Neural cell (in vitro differentiated cells): ENCODE measurements at regions not wholly inside any gene's neighbourhood (a gene's known extent, or its start where the extent isn't known, plus 50 kb on each side); places are given as distances from the start of the nearest gene placed in this dataset.

Experiments
- H2AFZ ChIP-seq: fragments of 200-600, 300-800 bp; sonication (generic), shearing (Covaris generic); 2 replicates; pipeline ENCODE4 v1.6.0; 2014; ENCODE audit warnings: low read depth, mild to moderate bottlenecking, antibody characterized with exemption, low read length, moderate library complexity
- H3F3A ChIP-seq: fragments of 200-600 bp; shearing (Covaris generic); 2 replicates; pipeline ENCODE4 v1.6.1; 2016; ENCODE audit warnings: mild to moderate bottlenecking, moderate library complexity, mixed read lengths, antibody characterized with exemption, low read length; ENCODE audit not compliant: insufficient read depth, poor library complexity, severe bottlenecking
- H3K27ac ChIP-seq: fragments of 200-600, 300-800 bp; sonication (generic), shearing (Covaris generic); 2 replicates; pipeline ENCODE4 v1.5.1; 2014; ENCODE audit warnings: mild to moderate bottlenecking, low read length, moderate library complexity
- H3K27me3 ChIP-seq: fragments of 300-800, 200-600 bp; sonication (generic), shearing (Covaris generic); 2 replicates; pipeline ENCODE4 v1.6.0; 2014; ENCODE audit warnings: mild to moderate bottlenecking, low read depth, low read length, moderate library complexity; ENCODE audit not compliant: insufficient read depth
- H3K36me3 ChIP-seq: fragments of 300-800, 200-600 bp; sonication (generic), shearing (Covaris generic); 2 replicates; pipeline ENCODE4 v1.5.1; 2014; ENCODE audit warnings: mild to moderate bottlenecking, antibody characterized with exemption, low read length, moderate library complexity; ENCODE audit not compliant: insufficient read depth
- H3K4me2 ChIP-seq: fragments of 300-800, 200-600 bp; sonication (generic), shearing (Covaris generic); 2 replicates; pipeline ENCODE4 v1.6.0; 2014; ENCODE audit warnings: mild to moderate bottlenecking, low read length
- H3K4me3 ChIP-seq: fragments of 300-800, 200-600 bp; sonication (generic), shearing (Covaris generic); 2 replicates; pipeline ENCODE4 v1.5.1; 2014; ENCODE audit warnings: mild to moderate bottlenecking, low read length, moderate library complexity
- H3K79me2 ChIP-seq: fragments of 200-600 bp; shearing (Covaris generic); replicated peaks from 2 replicates; pipeline ENCODE4 v1.6.0; 2014; ENCODE audit warnings: mild to moderate bottlenecking, low read length, moderate library complexity; ENCODE audit not compliant: insufficient read depth
- H3K9ac ChIP-seq: fragments of 300-800, 200-600 bp; sonication (generic), shearing (Covaris generic); 2 replicates; pipeline ENCODE4 v1.6.1; 2016; ENCODE audit warnings: mild to moderate bottlenecking, low read length, mixed read lengths
- H3K9me2 ChIP-seq: fragments of 200-600 bp; shearing (Covaris generic); 2 replicates; pipeline ENCODE4 v1.6.1; 2016; ENCODE audit warnings: mild to moderate bottlenecking, low read length, mixed read lengths; ENCODE audit not compliant: insufficient read depth
- H3K9me3 ChIP-seq: fragments of 200-600, 300-800 bp; sonication (generic), shearing (Covaris generic); 2 replicates; pipeline ENCODE4 v1.6.1; 2016; ENCODE audit warnings: mild to moderate bottlenecking, mixed run types, low read length, moderate library complexity, mixed read lengths
- H4K20me1 ChIP-seq: fragments of 200-600 bp; shearing (Covaris generic); 2 replicates; pipeline ENCODE4 v1.6.1; 2016; ENCODE audit warnings: mild to moderate bottlenecking, mixed run types; ENCODE audit not compliant: insufficient read depth
- CTCF ChIP-seq: fragments of 450-650 bp; IDR thresholded peaks from 2 replicates; pipeline ENCODE4 v1.5.1; 2014; ENCODE audit warnings: antibody characterized with exemption, mild to moderate bottlenecking, moderate library complexity; ENCODE audit not compliant: poor library complexity, severe bottlenecking
- EP300 ChIP-seq: fragments of 450-650 bp; conservative IDR thresholded peaks from 2 replicates; pipeline ENCODE4 v1.6.1; 2014; ENCODE audit warnings: antibody characterized with exemption, mild to moderate bottlenecking, moderate library complexity; ENCODE audit not compliant: poor library complexity, severe bottlenecking
- EZH2 ChIP-seq: fragments of 200-600, 300-800 bp; shearing (Covaris generic), sonication (generic); IDR thresholded peaks from 2 replicates; pipeline ENCODE4 v1.6.1; 2014; ENCODE audit warnings: antibody characterized with exemption, low read length, borderline replicate concordance, mild to moderate bottlenecking; ENCODE audit not compliant: insufficient read depth, poor library complexity, severe bottlenecking
- MXI1 ChIP-seq: fragments of 450-650 bp; conservative IDR thresholded peaks from 2 replicates; pipeline ENCODE4 v1.6.1; 2014; ENCODE audit warnings: antibody characterized with exemption, mild to moderate bottlenecking; ENCODE audit not compliant: poor library complexity, severe bottlenecking
- POLR2AphosphoS5 ChIP-seq: IDR thresholded peaks from 2 replicates; pipeline ENCODE4 v1.6.1; 2012
- RAD21 ChIP-seq: fragments of 450-650 bp; conservative IDR thresholded peaks from 2 replicates; pipeline ENCODE4 v1.6.1; 2014; ENCODE audit warnings: antibody characterized with exemption, mild to moderate bottlenecking, moderate library complexity
- SMC3 ChIP-seq: fragments of 450-650 bp; conservative IDR thresholded peaks from 2 replicates; pipeline ENCODE4 v1.6.1; 2014; ENCODE audit warnings: antibody characterized with exemption, mild to moderate bottlenecking, moderate library complexity; ENCODE audit not compliant: poor library complexity
- TAF1 ChIP-seq: IDR thresholded peaks from 2 replicates; pipeline ENCODE4 v1.6.1; 2012; ENCODE audit warnings: low read depth
- TF ChIP-seq, protein P1 (sequence below): IDR thresholded peaks from 2 replicates; pipeline ENCODE4 v1.6.1; 2012; ENCODE audit warnings: borderline replicate concordance

DNA sequence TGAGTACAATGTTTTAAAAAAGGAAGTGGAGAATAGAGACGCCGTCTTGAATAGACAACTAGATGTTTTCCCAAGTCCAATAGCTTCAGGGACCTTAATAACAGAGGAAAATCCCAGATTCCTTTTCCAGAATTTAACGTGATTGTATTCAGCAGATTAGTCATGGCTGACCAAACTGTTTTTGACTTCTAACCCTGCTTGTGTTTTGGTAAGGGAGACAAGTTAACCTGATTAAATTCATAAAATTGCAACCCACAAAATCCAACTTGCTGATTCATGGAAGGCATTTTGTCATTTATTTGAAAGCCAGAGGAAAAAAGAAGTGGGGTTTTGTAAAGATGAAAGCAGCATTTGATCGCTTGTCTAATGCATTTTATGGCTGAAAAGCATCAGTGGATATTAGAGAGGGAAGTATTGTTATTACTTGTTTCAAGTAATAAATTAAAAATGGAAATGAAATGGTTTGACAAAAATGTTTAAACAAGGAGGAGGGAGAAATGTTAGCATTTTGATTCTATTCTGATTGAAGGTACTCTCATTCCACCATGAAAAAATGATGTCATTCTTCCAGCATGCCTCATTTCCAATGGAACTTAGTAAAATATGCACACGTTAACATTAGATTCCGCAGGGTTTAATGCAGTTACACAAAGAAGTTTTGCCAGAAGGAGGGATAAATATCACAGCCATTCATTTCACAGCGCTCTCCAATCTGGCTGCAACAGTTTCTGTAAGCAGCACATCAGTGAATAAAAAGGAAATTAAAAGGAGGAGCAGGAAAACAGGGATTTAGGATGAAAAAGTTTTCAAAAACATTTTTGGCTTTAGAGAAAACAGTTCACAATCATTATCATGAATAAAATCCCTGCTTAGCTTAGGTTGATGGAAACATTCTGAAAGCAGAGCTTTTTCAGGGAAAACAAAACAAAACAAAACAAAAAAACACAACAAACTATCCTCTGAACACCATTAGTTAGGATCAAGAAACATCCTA lies 314.7 kb downstream of the PRR16 start:
- TF ChIP-seq MXI1 (no peak), SMC3 (no peak), EZH2 (no peak), CTCF (no peak), EP300 (no peak), TAF1 (no peak), POLR2AphosphoS5 (no peak), RAD21 (no peak)
- TF ChIP-seq, protein P1, sequence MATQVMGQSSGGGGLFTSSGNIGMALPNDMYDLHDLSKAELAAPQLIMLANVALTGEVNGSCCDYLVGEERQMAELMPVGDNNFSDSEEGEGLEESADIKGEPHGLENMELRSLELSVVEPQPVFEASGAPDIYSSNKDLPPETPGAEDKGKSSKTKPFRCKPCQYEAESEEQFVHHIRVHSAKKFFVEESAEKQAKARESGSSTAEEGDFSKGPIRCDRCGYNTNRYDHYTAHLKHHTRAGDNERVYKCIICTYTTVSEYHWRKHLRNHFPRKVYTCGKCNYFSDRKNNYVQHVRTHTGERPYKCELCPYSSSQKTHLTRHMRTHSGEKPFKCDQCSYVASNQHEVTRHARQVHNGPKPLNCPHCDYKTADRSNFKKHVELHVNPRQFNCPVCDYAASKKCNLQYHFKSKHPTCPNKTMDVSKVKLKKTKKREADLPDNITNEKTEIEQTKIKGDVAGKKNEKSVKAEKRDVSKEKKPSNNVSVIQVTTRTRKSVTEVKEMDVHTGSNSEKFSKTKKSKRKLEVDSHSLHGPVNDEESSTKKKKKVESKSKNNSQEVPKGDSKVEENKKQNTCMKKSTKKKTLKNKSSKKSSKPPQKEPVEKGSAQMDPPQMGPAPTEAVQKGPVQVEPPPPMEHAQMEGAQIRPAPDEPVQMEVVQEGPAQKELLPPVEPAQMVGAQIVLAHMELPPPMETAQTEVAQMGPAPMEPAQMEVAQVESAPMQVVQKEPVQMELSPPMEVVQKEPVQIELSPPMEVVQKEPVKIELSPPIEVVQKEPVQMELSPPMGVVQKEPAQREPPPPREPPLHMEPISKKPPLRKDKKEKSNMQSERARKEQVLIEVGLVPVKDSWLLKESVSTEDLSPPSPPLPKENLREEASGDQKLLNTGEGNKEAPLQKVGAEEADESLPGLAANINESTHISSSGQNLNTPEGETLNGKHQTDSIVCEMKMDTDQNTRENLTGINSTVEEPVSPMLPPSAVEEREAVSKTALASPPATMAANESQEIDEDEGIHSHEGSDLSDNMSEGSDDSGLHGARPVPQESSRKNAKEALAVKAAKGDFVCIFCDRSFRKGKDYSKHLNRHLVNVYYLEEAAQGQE: no peak
- no peaks in the 10 kb centered on the region for H3K79me2 ChIP-seq
- no peaks in the 10 kb centered on the region for H3K9me2 ChIP-seq
- no peak overlapping the region for H3K9ac ChIP-seq
- no peak overlapping the region for H3K4me3 ChIP-seq
- no peak overlapping the region for H3K27ac ChIP-seq
- no peaks in the 10 kb centered on the region for H3K36me3 ChIP-seq
- no peak overlapping the region for H3K4me2 ChIP-seq
- H2AFZ ChIP-seq: no peak overlapping the region
- H4K20me1 ChIP-seq: no peaks in the 10 kb centered on the region
- H3K9me3 ChIP-seq: no peaks in the 10 kb centered on the region
- H3F3A ChIP-seq: no peaks in the 10 kb centered on the region
- H3K27me3 ChIP-seq: no peaks in the 10 kb centered on the region

- no peaks in the 10 kb centered on the region for H3K36me3 ChIP-seq
- H3K9me2 ChIP-seq: no peaks in the 10 kb centered on the region
- no peak overlapping the region for H3K4me2 ChIP-seq
- no peaks in the 10 kb centered on the region for H3K27me3 ChIP-seq
- no peak overlapping the region for H2AFZ ChIP-seq
- TF ChIP-seq SMC3: no peak
- no peak for TF ChIP-seq MXI1
- no peak for TF ChIP-seq POLR2AphosphoS5
- TF ChIP-seq TAF1: no peak
- TF ChIP-seq, protein P1: no peak
- TF ChIP-seq CTCF: no peak
- TF ChIP-seq EP300: no peak
- no peak for TF ChIP-seq RAD21
- TF ChIP-seq EZH2: no peak
- H3F3A ChIP-seq: no peaks in the 10 kb centered on the region
- no peaks in the 10 kb centered on the region for H4K20me1 ChIP-seq
- no peaks in the 10 kb centered on the region for H3K9me3 ChIP-seq
- H3K4me3 ChIP-seq: no peak overlapping the region
- H3K27ac ChIP-seq: no peak overlapping the region
- no peaks in the 10 kb centered on the region for H3K79me2 ChIP-seq
- H3K9ac ChIP-seq: no peak overlapping the region
Measured at GRCh38 chr5:120779674-120780073, 315.6 kb downstream of the PRR16 start.
